Fibroblast of pulmonary artery (primary cell): ENCODE measurements at regions not wholly inside any gene's neighbourhood (a gene's known extent, or its start where the extent isn't known, plus 50 kb on each side); places are given as distances from the start of the nearest gene placed in this dataset.
"Not testable (repeated sequence)": the region's sequence is repeated elsewhere in the genome, so short reads cannot be mapped to it uniquely, and the experiment has no call there.

Experiments used
- DNase-seq: peaks from one replicate; pipeline ENCODE4 v3.0.0-alpha.2; 2010; ENCODE audit warnings: low read depth
- H3K4me3 ChIP-seq: replicated peaks from 2 replicates; pipeline ENCODE4 v1.5.1; 2011; ENCODE audit warnings: low read depth, mild to moderate bottlenecking, control low read depth, low read length, moderate library complexity
- CTCF ChIP-seq: IDR thresholded peaks from 2 replicates; pipeline ENCODE4 v1.5.1; 2011; ENCODE audit warnings: mild to moderate bottlenecking, control low read depth, low read length, inconsistent platforms; ENCODE audit errors: missing control alignments

- no peak for TF ChIP-seq CTCF
- DNase-seq = no peak
- H3K4me3 ChIP-seq = no peak overlapping the region
These were observed 318.3 kb upstream of the MYT1L start for GRCh38 chr2:2649109-2650072.

GRCh38 chr2:2648094-2648493, 317.0 kb upstream of the MYT1L start:
- no peak for DNase-seq
- TF ChIP-seq CTCF = no peak
- H3K4me3 ChIP-seq = no peak overlapping the region

GRCh38 chr2:2647141-2647541, 316.1 kb upstream of the MYT1L start:
- no peak for DNase-seq
- no peak for TF ChIP-seq CTCF
- H3K4me3 ChIP-seq = no peak overlapping the region

GRCh38 chr2:2646433-2647051, 315.5 kb upstream of the MYT1L start:
- DNase-seq = no peak
- no peak for TF ChIP-seq CTCF
- no peak overlapping the region for H3K4me3 ChIP-seq

- DNase-seq = no peak
- TF ChIP-seq CTCF = no peak
- no peak overlapping the region for H3K4me3 ChIP-seq
These were observed 314.2 kb upstream of the MYT1L start for GRCh38 chr2:2645162-2645855.

- H3K4me3 ChIP-seq, DNase-seq: not testable (repeated sequence)
These were observed 313.7 kb upstream of the MYT1L start for GRCh38 chr2:2644751-2645150.

- no peak for DNase-seq
- TF ChIP-seq CTCF = no peak
- no peak overlapping the region for H3K4me3 ChIP-seq
These were observed 313.0 kb upstream of the MYT1L start for GRCh38 chr2:2644040-2644439.
